ENCODE measurements at regions not wholly inside any gene's neighbourhood (a gene's known extent, or its start where the extent isn't known, plus 50 kb on each side); places are given as distances from the start of the nearest gene placed in this dataset.

- no peak for TF ChIP-seq ZNF331 (CRISPR knock-in tag; IDR thresholded peaks at IDR 0.05; ENCODE audit: low read depth)
- TF ChIP-seq CTCF (conservative IDR thresholded peaks at IDR 0.05; ENCODE audit: low read depth in 2 of 2), result no peak
- no peak for TF ChIP-seq REST (IDR thresholded peaks at IDR 0.05; ENCODE audit: unreplicated experiment)
- no peak for TF ChIP-seq NANOG (IDR thresholded peaks at IDR 0.05; ENCODE audit: borderline replicate concordance)
- TF ChIP-seq POLR2AphosphoS5 (IDR thresholded peaks at IDR 0.05; ENCODE audit: low read depth), result no peak
- TF ChIP-seq JUNB (IDR thresholded peaks at IDR 0.05; ENCODE audit: unreplicated experiment), result no peak
Measured at GRCh38 chr13:59274958-59275727, 888.6 kb downstream of the DIAPH3 start (continued).

GRCh38 chr13:59276436-59276835 lies 887.3 kb downstream of the DIAPH3 start:
- H3K9me2 ChIP-seq (ENCODE audit: insufficient read depth), result no peaks in the 10 kb centered on the region
- H4K20me1 ChIP-seq (replicated peaks; ENCODE audit: insufficient read depth), result no peaks in the 10 kb centered on the region
- Mint-ChIP-seq H3K36me3 (ENCODE audit: low read depth) (no peaks in the 10 kb centered on the region), H3K27ac (no peak overlapping the region), H3K27me3 (ENCODE audit: insufficient read depth, low read depth, poor library complexity) (no peaks in the 10 kb centered on the region), H3K9me3 (no peaks in the 10 kb centered on the region), H3K4me3 (no peak overlapping the region), H3K4me1 (peaks cover 4% of the 10 kb centered on the region; the same call in 1 of the 3 replicates)
- no peak overlapping the region for H2AFZ ChIP-seq
- ATAC-seq, result no peak
- H3K4me1 ChIP-seq (ENCODE audit: insufficient read depth), result peaks cover 4% of the 10 kb centered on the region; the same call in 1 of the 2 replicates
- peaks cover 11% of the 10 kb centered on the region for H3K27me3 ChIP-seq (ENCODE audit: insufficient read depth)
- H3K4me2 ChIP-seq, result no peak overlapping the region
- no peak for DNase-seq (ENCODE audit: low spot score)
- H3K79me2 ChIP-seq (replicated peaks; ENCODE audit: insufficient read depth), result no peaks in the 10 kb centered on the region
- H3K36me3 ChIP-seq (ENCODE audit: insufficient read depth), result no peaks in the 10 kb centered on the region
- no peaks in the 10 kb centered on the region for H3F3A ChIP-seq (replicated peaks; ENCODE audit: low read depth)
- no peak overlapping the region for H3K4me3 ChIP-seq
- no peak overlapping the region for H3K27ac ChIP-seq (ENCODE audit: low read depth)
- TF ChIP-seq ZNF331 (CRISPR knock-in tag; IDR thresholded peaks at IDR 0.05; ENCODE audit: low read depth) (no peak), JUNB (IDR thresholded peaks at IDR 0.05; ENCODE audit: unreplicated experiment) (no peak), CTCF (conservative IDR thresholded peaks at IDR 0.05; ENCODE audit: low read depth in 2 of 2) (no peak), ETS1 (IDR thresholded peaks at IDR 0.05) (no peak), ZNF462 (CRISPR knock-in tag; IDR thresholded peaks at IDR 0.05) (no peak)

All from GM23338 (cell line).